HG03108 (cell line): ENCODE measurements at regions not wholly inside any gene's neighbourhood (a gene's known extent, or its start where the extent isn't known, plus 50 kb on each side); places are given as distances from the start of the nearest gene placed in this dataset.

Experiments used
- ATAC-seq: cut with Tn5 transposase; IDR thresholded peaks from one replicate; pipeline ENCODE4 v1.9.1; 2021; ENCODE audit warnings: moderate library complexity; ENCODE audit not compliant: unreplicated experiment

DNA sequence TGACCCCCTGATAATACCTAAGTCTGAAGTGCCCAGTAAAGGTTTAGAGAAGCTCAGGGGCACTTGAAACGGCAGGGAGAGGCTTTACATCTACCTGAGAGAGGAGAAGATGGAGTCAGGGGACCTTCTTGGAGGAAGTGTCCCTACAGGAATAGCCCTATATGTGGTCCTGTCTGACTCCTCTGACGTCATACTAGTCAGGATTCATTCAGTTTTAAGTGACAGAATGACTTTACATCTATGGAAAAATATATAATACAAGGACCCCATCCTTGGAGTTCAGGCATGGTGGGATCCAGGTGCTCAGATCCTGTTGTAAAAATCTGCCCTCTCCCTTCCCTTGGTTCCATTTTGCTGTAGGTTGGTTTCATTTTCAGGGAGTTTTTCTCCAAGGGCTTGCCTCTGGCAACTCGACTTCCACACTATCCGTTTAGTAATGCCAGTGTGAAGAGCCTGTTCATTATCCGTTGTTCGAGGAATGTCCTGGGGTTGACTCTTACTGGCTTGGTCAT, 205.6 kb downstream of the IRF8 start:
- no peak for ATAC-seq

DNA sequence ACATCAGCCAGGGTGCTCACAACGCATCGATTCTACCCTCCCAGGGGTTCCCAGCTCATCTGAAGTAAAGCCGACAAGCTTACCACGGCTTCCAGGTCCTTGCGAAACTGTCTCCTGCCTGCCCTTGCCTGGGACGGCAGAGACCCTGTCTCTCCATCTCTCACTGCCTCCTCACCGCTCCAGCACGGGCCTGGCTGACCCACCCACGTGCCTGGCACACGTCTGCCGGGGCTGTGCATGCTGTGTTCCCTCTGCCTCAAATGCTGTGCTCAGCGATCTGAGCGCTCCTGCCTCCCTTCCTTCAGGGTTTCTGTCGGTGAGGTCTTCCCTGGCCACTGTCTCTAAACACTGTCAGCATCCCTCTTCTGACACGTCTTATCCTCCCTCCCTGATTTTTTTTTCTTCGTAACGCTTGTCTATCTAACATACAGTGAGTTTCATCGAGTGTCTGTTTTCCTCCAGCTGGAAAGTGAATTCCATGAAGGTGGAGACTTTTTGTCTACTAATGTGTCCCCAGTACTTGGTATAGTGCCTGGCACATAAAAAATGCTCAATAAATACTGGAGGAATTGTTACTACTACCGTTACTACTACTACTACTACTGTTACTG, 208.4 kb downstream of the IRF8 start:
- ATAC-seq = no peak

DNA sequence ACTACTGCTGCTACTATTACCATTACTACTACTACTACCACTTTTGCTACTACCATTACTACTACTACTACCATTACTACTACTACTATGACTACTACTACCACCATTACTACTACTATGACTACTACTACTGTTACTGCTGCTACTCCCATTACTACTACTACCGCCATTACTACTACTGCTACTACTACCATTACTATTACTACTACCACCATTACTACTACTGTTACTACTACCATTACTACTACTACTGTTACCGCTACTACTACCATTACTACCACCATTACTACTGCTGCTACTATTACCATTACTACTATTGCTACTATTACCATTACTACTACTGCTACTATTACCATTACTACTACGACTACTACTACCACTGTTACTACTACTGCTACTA, 209.1 kb downstream of the IRF8 start:
- no peak for ATAC-seq

DNA sequence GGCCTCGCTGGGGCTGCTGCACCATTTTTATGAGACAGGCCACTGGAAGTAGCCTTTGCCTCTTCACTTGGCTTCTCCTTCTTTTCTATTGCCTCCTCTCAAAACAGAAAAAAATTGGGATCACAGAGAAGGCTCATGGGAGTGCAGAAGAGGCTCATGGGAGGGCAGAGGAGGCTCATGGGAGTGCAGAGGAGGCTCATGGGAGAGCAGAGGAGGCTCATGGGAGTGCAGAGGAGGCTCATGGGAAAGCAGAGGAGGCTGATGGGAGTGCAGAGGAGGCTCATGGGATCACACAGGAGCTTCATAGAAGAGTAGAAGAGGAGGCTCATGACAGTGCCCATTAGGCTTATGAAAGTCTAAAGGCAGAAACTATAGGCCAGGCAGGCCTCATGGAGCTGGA, 211.2 kb downstream of the IRF8 start:
- ATAC-seq = no peak

DNA sequence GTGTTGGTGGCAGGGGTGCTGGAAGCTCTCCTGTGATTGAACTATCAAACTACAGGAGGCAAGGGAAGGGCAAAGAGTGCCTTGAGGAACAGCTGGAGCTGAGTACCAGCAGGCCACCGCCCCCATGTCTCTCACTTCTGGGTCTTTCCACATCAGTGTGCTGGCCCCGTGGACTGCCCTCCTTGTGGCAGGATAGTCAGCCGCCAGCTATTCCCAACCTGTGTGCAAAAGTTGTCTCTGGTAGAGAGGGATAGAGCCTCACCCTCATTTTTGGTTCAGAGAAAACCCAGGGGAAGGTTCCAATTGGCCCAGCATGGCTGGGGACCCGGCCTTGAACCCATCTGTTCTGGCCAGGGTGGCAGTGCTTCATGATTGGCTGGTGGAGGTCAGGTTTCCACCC, 211.8 kb downstream of the IRF8 start:
- ATAC-seq = no peak

DNA sequence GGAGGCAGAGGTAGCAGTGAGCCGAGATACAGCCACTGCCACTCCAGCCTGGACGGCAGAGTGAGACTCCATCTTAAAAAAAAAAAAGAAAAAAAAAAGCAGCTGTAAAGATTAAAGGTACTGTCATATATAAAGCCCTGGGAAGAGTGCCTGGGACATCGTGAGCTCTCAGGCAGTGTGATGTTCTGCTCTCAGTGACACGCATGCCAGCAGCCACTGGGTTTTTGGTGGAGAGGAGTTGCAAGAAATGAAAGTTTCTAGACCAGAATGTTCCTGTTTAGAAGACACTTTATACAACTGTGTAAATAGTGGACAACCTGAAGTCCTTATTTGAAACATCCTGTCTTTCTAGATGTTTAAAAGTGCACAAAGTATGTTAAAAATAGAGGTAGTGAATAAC, 213.2 kb downstream of the IRF8 start:
- ATAC-seq = no peak

DNA sequence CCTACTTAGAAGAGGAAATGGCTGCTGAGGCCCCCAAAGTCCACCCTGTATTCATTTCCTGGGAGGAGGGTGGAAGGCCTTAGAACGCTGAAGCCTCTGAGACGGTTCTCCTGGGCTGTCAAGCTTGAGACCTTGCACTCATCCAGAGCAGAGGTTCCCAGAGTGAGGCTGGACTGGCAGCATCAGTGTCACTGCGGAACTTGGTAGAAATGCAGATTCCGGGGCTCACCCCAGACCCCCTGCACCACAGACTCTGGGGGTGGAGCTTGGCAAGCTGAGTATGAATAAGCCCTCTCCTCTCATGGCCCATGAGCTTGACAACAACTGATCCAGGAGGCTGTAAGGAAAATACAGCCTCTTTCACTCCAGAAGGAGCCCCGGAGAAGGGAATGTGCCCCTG, 218.3 kb downstream of the IRF8 start:
- no peak for ATAC-seq

DNA sequence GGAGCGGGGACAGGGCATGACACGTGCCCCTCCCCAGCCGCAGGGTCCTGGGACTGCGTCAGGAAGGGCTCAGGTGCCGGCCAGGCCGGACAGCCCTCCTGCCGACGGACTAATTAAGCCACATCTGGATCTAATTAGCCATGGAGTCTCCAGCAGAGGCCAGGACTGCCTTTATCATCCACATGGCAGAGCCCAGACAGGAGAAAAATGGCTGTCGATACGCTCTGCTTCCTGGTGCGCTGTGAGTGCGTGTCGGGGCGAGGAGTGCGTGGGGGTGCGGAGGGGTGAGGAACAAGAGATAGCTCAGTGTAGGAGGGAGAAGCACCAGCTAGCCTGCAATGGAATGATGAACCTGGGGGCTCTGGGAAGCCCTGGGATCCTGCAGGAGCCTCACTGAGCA, 218.8 kb downstream of the IRF8 start:
- ATAC-seq = no peak

DNA sequence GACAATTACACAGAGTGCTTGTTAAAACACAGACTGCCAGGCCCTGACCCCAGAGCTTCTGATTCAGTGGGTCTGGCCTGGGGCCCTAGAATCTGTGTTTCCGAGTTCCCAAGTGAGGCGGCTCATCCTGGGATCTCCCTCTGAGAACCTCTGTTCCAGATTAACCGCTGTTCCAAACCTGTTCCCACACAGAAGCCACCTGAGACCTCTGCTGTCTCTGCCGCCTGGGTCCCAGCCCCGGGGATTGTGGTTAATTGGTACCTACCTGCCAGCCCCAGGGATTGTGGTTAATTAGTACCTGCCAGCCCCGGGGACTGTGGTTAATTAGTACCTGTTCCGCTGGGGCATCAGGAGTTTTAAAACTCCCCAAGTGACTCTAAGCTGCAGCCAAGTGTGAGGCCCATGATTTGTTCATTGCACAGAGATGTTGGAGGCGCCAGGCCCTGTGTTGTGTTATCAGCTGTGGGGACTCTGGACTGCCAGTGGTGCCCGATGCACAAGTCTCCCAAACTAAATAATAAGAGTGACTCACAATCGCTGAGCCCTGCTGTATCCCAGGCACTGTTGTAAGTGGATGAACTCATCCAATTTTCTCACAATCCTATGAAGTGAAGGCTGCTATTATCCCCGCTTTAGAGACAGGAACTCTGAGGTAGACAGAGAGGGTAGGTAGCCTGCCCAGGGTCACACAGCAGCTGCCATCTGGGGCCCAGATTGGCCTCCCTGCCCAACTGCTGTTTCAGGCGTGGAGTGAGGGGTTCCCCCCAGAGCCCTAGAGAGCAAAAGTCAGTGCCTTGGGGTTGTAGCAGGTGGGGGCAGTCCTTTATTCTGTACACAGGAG, 219.7 kb downstream of the IRF8 start:
- no peak for ATAC-seq

DNA sequence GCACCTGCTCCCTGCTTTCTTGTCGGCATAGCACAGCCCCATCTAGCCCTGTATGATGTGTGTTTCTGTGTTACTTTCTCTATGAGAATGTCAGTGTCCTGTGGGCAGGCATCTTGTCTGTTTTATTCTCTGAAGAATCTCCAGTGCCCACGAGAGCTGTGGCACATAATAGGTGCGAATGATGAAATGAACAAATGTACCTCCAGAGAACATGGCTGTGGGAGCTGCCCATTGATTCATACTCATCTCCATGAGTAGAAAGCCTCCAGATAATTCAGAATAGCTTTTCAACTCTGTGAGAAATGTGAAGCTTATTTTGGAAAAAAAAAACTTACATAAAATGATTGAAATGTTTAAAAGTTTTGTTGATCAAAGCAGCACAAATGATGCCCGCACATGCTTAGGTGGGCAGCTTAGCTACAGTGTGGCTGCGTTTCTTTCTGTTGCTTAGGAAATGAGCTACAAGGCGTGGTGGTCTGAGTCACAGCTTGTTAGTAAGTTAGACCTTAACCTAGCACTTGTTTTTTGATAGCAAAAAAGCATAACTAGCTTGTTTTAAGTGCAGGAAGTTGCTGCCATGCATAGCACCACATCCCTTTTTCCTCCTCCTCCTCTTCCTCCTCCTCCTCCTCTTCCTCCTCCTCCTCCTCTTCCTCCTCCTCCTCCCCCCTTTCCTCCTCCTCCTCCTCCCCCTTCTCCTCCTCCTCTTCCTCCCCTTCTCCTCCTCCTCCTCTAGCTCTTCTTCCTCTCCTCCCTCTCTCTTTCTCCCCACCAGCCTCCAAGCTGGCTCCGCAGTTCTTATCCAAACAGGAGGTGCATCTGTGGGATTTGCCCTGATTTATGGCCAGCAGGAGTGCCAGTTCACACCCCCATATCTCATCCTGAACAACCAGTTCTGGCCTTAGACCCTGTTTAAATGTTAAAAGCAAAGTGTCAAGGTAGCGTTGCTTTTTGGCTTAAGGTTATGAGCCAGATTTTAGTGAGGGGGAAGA, 221.5 kb downstream of the IRF8 start:
- ATAC-seq = no peak

DNA sequence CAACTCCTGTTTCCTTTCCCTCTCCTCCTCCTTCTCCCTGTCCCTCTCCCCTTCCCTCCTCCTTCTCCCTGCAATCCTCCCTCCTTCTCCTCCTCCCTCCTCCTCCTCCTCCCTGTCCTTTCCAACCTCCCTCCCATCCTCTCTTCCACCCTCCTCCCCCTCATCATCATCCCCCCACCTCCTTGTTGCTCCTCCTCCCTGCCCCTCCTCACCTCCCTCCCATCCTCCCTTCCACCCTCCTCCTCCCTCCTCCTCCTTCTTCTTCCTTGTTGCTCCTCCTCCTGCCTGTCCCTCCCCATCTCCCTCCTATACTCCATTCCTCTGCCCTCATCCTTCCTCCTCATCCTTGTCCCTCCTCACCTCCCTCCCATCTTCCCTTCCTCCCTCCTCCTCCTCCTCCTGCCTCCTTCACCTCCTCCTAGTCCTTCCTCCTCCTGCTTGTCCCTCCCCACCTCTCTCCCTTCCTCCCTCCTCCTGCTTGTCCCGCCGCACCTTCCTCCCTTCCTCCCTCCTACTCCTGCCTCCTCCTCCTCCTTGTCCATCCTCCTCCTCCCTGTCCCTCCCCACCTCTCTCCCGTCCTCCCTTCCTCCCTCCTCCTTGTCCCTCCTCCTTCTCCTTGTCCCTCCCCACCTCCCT, 222.5 kb downstream of the IRF8 start:
- ATAC-seq = no peak

DNA sequence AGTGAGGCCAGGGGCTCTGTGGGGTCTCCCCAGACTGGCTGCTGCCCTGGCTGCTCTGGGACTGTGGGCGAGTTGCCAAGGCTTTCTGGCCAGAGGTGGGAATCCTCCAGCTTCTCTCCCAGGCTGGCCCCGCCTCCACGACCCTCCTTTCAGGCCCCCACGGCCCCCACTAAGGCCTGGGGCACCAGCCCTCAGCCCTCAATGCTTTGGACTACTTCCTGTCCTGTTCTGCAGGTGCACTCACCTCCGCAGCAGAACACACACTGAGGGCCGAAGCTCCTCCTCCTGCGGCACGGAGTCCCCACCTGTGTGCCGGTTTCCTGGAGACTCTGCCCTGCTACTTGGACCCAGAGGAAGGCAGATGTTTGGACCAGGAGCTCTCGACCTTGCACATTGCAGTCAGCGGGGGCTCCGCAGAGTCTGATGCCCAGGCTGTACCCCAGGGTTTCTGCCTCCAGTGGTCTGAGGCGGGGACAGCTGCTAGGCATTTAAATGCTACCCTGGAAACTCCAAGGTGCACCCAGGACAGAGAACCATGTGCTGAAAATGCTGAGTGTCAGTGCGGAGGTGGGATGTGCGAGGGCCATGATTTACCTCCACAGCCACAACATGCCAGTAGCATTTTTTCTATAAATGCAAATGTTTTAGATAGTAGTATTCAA, 223.8 kb downstream of the IRF8 start:
- ATAC-seq = no peak

DNA sequence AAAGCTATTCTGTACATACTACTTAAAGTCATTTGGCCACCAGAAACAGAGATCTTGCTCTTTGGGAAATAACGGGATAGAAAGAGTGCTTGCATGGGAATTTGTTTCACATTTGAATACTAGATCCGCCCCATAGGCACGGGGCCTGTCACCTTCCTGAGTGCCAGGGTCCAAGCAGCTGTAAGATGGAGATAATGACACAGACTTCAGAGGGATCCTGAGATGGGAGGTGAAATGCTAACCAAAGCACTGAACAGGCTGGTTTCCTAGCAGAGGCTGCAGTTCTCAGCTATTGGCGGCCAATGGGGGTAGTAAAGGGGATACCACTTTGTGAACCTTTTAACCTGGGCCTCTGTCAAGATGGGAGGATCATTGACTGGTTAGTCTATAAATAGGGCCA, 225.4 kb downstream of the IRF8 start:
- no peak for ATAC-seq

DNA sequence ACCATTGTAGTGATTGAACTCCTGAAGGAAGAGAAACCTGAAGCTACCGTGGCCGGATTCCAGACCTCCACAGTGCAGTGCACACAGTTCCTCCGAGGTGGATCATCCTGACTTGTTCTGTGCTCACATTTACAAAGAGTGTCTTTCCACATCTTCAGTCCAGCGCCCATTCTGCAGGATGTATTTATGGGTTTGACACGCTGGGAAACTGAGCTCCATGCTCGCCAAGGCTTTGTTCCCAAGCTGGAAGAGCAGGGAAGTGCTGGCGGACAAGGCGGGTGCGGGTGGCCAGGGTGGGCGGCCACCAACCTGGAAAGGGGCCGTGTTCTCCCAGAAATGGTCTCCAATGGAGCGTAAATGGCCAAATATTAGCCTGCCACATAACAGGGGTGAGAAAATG, 227.9 kb downstream of the IRF8 start:
- ATAC-seq = no peak

DNA sequence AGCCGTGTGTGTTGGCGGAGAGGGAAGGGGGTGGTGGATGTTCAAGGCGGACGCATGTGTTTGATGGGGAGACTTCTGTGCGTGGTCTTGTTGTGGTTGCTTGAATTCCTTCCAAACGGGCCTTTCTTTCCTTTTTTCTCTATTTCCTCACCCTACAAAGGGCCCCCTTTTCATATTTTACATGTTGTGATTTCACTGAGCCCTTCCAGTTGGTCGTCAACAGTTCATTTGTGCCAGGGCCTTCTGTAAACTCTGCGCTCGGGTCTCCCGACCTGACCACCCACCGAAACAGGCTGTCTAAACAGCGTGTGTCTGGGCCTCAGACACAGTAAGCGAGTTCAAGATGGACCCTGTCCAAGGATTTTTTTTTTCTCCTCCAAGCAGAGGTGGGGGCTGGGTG, 228.4 kb downstream of the IRF8 start:
- ATAC-seq = no peak

DNA sequence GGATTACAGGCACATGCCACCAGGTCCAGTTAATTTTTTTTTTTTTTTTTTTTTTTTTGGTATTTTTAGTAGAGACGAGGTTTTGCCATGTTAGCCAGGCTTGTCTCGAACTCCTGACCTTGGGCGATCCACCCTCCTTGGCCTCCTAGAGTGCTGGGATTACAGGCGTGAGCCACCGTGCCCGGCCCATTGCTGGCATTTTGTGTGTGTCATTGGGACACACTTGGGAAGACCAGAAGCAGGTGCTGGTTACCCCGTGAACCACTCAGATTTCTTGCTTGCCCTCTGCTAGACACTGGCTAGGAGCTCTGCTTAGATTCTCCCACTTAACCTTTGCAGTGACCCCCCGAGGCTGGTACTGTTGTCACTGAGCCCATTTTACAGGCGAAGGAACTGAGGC, 229.3 kb downstream of the IRF8 start:
- no peak for ATAC-seq

DNA sequence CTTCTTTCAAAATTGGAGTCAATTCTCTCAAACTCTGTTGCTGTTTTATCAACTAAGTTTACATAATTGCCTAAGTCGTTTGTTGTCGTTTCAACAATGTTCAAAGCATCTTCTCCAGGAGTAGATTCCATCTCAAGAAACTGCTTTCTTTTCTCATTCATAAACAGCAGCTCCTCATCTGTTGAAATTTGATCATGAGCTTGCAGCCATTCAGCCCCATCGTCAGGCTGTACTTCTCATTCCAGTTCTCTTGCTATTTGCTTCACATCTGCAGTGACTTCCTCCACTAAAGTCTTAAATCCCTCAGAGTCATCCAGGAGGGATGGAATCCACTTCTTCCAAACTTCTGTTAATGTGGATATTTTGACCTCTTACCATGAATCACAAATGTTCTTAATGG, 230.6 kb downstream of the IRF8 start:
- ATAC-seq = no peak

DNA sequence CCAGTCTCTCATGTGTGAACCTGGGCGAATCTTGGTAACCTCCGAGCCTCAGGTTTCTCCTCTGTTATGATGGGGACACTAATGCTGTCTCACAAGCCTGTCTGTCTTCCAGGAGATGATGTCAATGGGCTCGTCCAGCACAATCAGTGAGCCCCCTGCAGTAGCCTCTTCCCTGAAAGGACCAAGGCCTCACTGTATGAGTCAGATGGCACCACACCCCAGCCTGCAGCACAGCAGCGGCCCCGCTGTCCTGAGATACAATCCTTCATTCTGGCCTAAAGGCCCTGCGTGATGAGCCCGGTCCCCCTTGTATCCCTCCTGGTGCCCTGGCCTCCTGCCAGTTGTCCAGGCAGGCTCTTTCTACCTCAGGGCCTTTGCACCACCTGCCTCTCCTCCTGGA, 234.4 kb downstream of the IRF8 start:
- ATAC-seq = no peak

DNA sequence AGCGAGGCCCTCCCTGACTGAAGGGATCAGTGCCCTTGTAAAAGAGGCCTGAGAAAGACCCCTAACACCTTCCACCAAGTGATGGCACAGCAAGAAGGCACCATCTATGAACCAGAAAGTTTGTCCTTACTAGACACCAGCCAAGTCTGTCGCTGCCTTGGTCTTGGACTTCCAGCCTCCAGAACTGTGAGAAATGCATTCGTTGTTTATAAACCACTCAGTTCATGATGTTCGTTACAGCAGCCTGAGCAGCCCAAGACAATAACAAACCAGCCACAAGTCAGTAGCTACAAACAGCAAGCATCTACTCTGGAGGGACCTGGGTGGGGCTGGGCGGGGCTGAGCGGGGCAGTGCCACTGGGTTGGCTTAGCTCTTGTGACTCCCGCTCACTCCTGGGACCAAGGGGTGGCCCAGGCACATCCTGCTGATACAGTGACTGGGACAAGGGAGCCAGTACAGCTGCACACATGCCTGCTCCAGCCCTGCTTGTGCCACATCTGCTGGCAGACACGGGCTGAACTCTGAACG, 234.9 kb downstream of the IRF8 start:
- ATAC-seq = no peak

DNA sequence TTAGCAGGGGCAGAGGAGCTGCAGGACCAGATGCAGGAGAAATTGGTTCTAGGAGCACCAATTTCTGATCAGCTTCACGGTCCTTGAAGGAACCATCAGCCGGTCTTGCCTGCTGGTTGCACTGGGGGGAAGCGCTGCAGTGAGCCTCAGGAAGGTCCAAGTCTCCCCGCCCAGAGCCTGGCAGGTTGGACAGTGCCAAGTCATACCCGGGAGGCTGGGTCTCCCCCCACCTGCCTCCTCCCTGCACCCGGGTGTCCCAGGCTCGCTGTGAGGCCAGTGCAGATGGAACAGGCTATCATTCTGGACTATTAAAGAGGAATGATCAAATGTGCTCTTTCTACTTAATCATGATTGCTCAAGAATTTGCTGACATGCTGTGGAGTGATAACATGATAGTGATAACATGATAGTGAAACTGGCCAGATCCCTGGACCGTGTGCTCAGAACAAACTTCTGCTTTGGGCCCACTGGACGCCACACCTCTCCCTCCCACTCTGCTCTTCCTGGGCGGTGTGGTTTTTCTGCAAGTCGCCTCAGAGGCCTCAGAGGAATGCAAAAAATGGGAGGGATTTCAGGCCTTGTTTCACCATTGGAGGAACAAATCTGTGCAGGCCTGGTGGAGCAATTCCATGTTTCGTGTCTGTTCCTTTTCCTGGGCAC, 236.0 kb downstream of the IRF8 start:
- no peak for ATAC-seq
